ENCODE measurements at regions not wholly inside any gene's neighbourhood (a gene's known extent, or its start where the extent isn't known, plus 50 kb on each side); places are given as distances from the start of the nearest gene placed in this dataset.

DNA sequence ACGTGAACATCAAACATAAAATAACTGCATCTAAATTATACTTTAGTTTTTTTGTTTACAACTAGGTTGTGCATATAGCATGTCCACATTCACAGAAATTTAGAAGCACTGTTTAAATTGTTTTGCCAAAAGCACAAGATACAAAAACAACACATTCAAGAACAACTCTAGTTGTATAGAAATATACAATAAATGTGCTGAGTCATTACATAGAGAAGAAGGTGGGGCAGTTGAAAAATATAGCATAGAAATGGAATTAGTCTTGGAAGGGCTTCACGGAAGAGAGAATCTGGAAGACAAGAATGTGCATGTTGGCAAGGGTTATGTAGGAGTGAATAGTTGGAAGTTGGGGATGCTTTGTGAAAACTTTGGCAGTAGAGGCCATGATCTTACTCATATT lies 239.0 kb upstream of the GLRA2 start:
- peak; percentile 1 for DNase-seq (ENCODE audit: low read depth)
- no peak overlapping the region for H3K4me3 ChIP-seq (ENCODE audit: low read length)
- TF ChIP-seq, protein P1, sequence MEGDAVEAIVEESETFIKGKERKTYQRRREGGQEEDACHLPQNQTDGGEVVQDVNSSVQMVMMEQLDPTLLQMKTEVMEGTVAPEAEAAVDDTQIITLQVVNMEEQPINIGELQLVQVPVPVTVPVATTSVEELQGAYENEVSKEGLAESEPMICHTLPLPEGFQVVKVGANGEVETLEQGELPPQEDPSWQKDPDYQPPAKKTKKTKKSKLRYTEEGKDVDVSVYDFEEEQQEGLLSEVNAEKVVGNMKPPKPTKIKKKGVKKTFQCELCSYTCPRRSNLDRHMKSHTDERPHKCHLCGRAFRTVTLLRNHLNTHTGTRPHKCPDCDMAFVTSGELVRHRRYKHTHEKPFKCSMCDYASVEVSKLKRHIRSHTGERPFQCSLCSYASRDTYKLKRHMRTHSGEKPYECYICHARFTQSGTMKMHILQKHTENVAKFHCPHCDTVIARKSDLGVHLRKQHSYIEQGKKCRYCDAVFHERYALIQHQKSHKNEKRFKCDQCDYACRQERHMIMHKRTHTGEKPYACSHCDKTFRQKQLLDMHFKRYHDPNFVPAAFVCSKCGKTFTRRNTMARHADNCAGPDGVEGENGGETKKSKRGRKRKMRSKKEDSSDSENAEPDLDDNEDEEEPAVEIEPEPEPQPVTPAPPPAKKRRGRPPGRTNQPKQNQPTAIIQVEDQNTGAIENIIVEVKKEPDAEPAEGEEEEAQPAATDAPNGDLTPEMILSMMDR (IDR thresholded peaks at IDR 0.05; ENCODE audit: insufficient read depth, low read depth, low read length, missing control alignments) = no peak

DNA sequence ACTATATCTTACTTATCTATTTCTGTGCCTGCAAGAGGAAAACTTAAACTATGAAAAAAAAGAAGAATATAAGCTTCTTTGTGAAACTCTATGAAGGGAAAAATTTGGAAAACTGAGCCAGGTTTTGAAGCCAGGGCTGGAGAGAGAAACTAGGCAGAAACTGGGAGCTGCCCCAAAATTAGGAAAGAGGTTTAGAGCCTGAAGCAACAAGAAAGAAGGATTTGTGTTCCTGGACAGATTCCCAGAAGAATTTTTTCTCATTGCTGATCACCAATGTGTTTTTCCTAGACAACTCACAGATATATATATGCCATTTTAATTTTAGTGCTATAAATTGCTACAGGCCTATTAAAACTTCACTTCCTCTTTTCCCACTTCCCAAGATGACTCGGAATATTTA lies 245.0 kb upstream of the GEMIN8 start:
- DNase-seq (ENCODE audit: low read depth) = no peak
- H3K4me3 ChIP-seq (ENCODE audit: low read length) = no peak overlapping the region

DNA sequence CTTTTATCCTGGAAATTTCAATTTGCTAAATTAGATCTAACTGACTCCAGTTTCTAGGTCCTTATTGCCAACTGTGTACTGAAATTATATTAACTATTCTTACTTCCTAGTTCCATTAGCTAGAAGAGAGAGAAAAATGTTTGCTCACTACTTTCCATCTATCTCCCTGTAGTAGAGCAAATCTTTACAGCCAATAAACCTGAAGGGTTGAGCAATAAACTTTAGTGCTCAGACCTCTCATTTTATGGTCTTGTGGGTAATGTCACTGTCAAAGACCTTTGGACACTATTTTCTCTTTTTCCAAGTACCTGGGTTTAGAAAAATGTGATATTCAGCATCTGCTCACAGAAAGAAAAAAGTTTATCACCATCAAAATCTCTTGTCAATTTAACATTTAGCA lies 237.5 kb upstream of the GEMIN8 start:
- no peak for DNase-seq (ENCODE audit: low read depth)
- TF ChIP-seq, protein P1 (IDR thresholded peaks at IDR 0.05; ENCODE audit: insufficient read depth, low read depth, low read length, missing control alignments) = no peak
- H3K4me3 ChIP-seq (ENCODE audit: low read length) = no peak overlapping the region

More for the DNA sequence above, 245.0 kb upstream of the GEMIN8 start:
- TF ChIP-seq, protein P1 (IDR thresholded peaks at IDR 0.05; ENCODE audit: insufficient read depth, low read depth, low read length, missing control alignments) = no peak

DNA sequence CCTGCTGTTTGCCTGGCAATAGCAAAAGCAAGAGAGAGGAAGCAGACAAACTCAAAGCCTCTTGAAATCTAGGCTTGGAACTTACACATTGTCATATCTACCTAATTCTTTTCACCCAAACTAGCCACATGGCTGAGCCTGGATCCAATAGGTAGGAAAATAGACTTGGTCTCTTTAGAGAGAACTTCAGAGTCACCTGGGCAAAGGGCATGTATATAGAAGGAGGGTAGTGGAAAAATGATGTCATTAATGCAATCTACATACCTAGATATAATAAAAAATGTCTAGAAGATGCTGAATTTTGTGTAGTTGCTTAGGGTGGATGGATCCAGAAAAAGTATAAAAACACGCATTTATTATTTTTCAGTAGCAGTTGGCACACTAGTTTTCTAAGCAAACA lies 237.0 kb upstream of the GEMIN8 start:
- H3K4me3 ChIP-seq (ENCODE audit: low read length) = no peak overlapping the region
- DNase-seq (ENCODE audit: low read depth) = no peak
- TF ChIP-seq, protein P1 (IDR thresholded peaks at IDR 0.05; ENCODE audit: insufficient read depth, low read depth, low read length, missing control alignments) = no peak

DNA sequence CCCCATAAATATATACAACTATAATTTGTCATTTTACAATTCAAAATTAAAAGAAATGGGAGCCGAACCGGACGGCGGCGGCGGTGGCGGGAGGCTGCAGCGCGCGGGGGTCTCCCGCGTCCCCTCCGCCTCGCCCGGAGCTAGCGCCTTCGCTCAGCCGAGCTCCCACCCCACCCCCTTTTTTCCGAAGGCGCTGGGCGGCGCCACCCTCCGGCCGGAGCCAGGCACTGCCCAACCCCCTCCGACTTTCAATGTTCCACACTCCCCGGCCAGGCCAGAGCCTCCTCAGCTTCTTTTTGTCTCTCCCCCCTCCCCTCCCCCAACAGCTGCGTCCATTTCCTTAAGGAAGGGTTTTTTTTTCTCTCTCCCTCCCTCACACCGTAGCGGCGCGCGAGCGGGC lies 214.1 kb upstream of the GEMIN8 start:
- DNase-seq (ENCODE audit: low read depth) = no peak
- H3K4me3 ChIP-seq (ENCODE audit: low read length) = no peak overlapping the region
- TF ChIP-seq, protein P1 (IDR thresholded peaks at IDR 0.05; ENCODE audit: insufficient read depth, low read depth, low read length, missing control alignments) = no peak

DNA sequence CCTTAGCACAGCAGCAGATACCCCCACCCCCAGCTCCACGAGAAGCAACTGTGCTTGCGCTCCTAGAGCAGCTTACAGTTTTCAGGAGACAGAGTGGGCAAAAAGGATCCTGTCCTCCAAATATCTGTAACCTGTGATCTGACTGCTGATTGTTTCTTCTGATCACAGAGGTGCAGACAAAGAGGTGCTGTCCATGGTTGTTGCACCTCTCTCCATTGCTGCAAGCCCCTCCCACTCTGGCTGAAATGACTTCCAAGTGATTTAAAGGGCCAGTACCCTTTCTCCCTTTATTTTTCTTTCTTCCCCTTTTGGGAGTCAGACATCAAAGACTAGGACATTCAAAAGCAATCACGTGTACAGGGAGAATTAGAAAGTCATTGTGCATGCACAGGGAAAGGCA lies 205.3 kb upstream of the GEMIN8 start:
- H3K4me3 ChIP-seq (ENCODE audit: low read length) = no peak overlapping the region
- TF ChIP-seq, protein P1 (IDR thresholded peaks at IDR 0.05; ENCODE audit: insufficient read depth, low read depth, low read length, missing control alignments) = no peak
- peak; percentile 39 for DNase-seq (ENCODE audit: low read depth)

DNA sequence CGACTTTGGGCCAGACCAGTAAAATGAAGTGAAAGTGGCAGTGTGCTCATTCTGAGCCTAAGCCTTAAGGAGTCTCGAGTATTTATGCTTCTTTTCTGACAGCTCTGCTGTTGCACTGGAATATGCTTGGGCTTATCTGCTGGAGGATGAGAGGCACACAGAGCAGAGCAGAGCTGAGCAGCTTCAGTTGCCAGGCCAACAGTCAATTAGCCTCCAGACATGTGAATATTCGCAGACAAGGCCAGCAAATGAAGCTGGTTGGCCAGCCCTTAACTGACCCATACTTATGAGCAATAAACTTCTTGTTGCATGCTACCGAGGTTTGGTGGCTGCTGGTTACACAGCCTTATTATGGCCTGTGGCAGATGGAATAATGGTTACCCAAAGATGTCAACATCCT lies 203.0 kb upstream of the GEMIN8 start:
- TF ChIP-seq, protein P1 (IDR thresholded peaks at IDR 0.05; ENCODE audit: insufficient read depth, low read depth, low read length, missing control alignments) = no peak
- H3K4me3 ChIP-seq (ENCODE audit: low read length) = no peak overlapping the region
- no peak for DNase-seq (ENCODE audit: low read depth)
